ENCODE measurements at regions not wholly inside any gene's neighbourhood (a gene's known extent, or its start where the extent isn't known, plus 50 kb on each side); places are given as distances from the start of the nearest gene placed in this dataset.
"Not testable (repeated sequence)": the region's sequence is repeated elsewhere in the genome, so short reads cannot be mapped to it uniquely, and the experiment has no call there.

GRCh38 chr2:144770616-144771230, 250.8 kb upstream of the ZEB2 start:
- Histone ChIP-seq H3K9me3 (ENCODE audit: low read depth) (no peaks in the 10 kb centered on the region), H3K27ac (no peak overlapping the region), H3K36me3 (no peaks in the 10 kb centered on the region), H3K4me1 (ENCODE audit: low read depth) (no peaks in the 10 kb centered on the region), H3K4me3 (no peak overlapping the region), H3K27me3 (no peaks in the 10 kb centered on the region)
- no peak for DNase-seq (ENCODE audit: low read depth in 1 of 2, low spot score in 1 of 2)
- no peak for TF ChIP-seq CTCF (IDR thresholded peaks at IDR 0.05; ENCODE audit: low read depth, low read length)

GRCh38 chr2:144760939-144761338, 241.0 kb upstream of the ZEB2 start:
- DNase-seq (ENCODE audit: low read depth in 1 of 2, low spot score in 1 of 2); H3K9me3 ChIP-seq (ENCODE audit: low read depth); H3K27me3 ChIP-seq; H3K27ac ChIP-seq; H3K4me1 ChIP-seq (ENCODE audit: low read depth); H3K4me3 ChIP-seq; H3K36me3 ChIP-seq: not testable (repeated sequence)

GRCh38 chr2:144759746-144760145, 239.8 kb upstream of the ZEB2 start:
- Histone ChIP-seq H3K27ac (no peak overlapping the region), H3K36me3 (no peaks in the 10 kb centered on the region), H3K9me3 (ENCODE audit: low read depth) (no peaks in the 10 kb centered on the region), H3K4me1 (ENCODE audit: low read depth) (no peaks in the 10 kb centered on the region), H3K27me3 (no peaks in the 10 kb centered on the region), H3K4me3 (no peak overlapping the region)
- TF ChIP-seq CTCF (IDR thresholded peaks at IDR 0.05; ENCODE audit: low read depth, low read length): no peak
- no peak for DNase-seq (ENCODE audit: low read depth in 1 of 2, low spot score in 1 of 2)

GRCh38 chr2:144758196-144758595, 238.3 kb upstream of the ZEB2 start:
- DNase-seq (ENCODE audit: low read depth in 1 of 2, low spot score in 1 of 2): peak in 1 of 2 donors; percentile 9
- not testable (repeated sequence) for H3K27ac ChIP-seq

GRCh38 chr2:144753416-144753815, 233.5 kb upstream of the ZEB2 start:
- Histone ChIP-seq H3K27ac (no peak overlapping the region), H3K36me3 (no peaks in the 10 kb centered on the region), H3K4me1 (ENCODE audit: low read depth) (no peaks in the 10 kb centered on the region), H3K4me3 (no peak overlapping the region), H3K27me3 (no peaks in the 10 kb centered on the region), H3K9me3 (ENCODE audit: low read depth) (no peaks in the 10 kb centered on the region)
- DNase-seq (ENCODE audit: low read depth in 1 of 2, low spot score in 1 of 2): peak in 1 of 2 donors; percentile 38
- TF ChIP-seq CTCF (IDR thresholded peaks at IDR 0.05; ENCODE audit: low read depth, low read length): no peak

More at GRCh38 chr2:144758196-144758595, 238.3 kb upstream of the ZEB2 start:
- not testable (repeated sequence) for H3K36me3 ChIP-seq; H3K9me3 ChIP-seq (ENCODE audit: low read depth); H3K4me1 ChIP-seq (ENCODE audit: low read depth); H3K4me3 ChIP-seq; H3K27me3 ChIP-seq

- H3K4me1 ChIP-seq (ENCODE audit: low read depth): no peaks in the 10 kb centered on the region
- H3K36me3 ChIP-seq: no peaks in the 10 kb centered on the region
- H3K27ac ChIP-seq: no peak overlapping the region
- TF ChIP-seq CTCF (IDR thresholded peaks at IDR 0.05; ENCODE audit: low read depth, low read length): no peak
- H3K4me3 ChIP-seq: no peak overlapping the region
- DNase-seq (ENCODE audit: low read depth in 1 of 2, low spot score in 1 of 2): no peak
- no peaks in the 10 kb centered on the region for H3K9me3 ChIP-seq (ENCODE audit: low read depth)
- no peaks in the 10 kb centered on the region for H3K27me3 ChIP-seq
Measured at GRCh38 chr2:144751142-144751905, 231.4 kb upstream of the ZEB2 start.
